HUES6 (cell line): ENCODE measurements at regions not wholly inside any gene's neighbourhood (a gene's known extent, or its start where the extent isn't known, plus 50 kb on each side); places are given as distances from the start of the nearest gene placed in this dataset.

Source experiments
- H3K27ac ChIP-seq: 2 replicates; pipeline ENCODE4 v1.7.0; 2013; ENCODE audit warnings: low read depth, mild to moderate bottlenecking, low read length, inconsistent platforms
- H3K27me3 ChIP-seq: 2 replicates; pipeline ENCODE4 v1.6.1; 2013; ENCODE audit warnings: low read length; ENCODE audit not compliant: control insufficient read depth, insufficient read depth
- H3K36me3 ChIP-seq: 2 replicates; pipeline ENCODE4 v1.6.1; 2013; ENCODE audit warnings: low read length; ENCODE audit not compliant: control insufficient read depth, insufficient read depth
- H3K4me1 ChIP-seq: 2 replicates; pipeline ENCODE4 v1.6.1; 2013; ENCODE audit warnings: low read length; ENCODE audit not compliant: control insufficient read depth, insufficient read depth
- H3K4me3 ChIP-seq: 2 replicates; pipeline ENCODE4 v1.5.1; 2013; ENCODE audit warnings: low read depth, low read length
- H3K9ac ChIP-seq: one replicate; pipeline ENCODE4 v1.6.1; 2013; ENCODE audit warnings: mild to moderate bottlenecking, low read length
- H3K9me3 ChIP-seq: 2 replicates; pipeline ENCODE4 v1.6.1; 2013; ENCODE audit warnings: low read depth, low read length; ENCODE audit not compliant: control insufficient read depth, insufficient read depth

- H3K4me3 ChIP-seq, result no peak overlapping the region
- no peaks in the 10 kb centered on the region for H3K9me3 ChIP-seq
- no peaks in the 10 kb centered on the region for H3K36me3 ChIP-seq
- H3K4me1 ChIP-seq, result no peaks in the 10 kb centered on the region
- H3K9ac ChIP-seq, result no peak overlapping the region
- no peak overlapping the region for H3K27ac ChIP-seq
- no peaks in the 10 kb centered on the region for H3K27me3 ChIP-seq
Measured at GRCh38 chr5:4921929-4922328, 218.2 kb upstream of the ADAMTS16 start.

GRCh38 chr5:4924577-4924976, 215.6 kb upstream of the ADAMTS16 start:
- no peak overlapping the region for H3K9ac ChIP-seq
- H3K27ac ChIP-seq, result no peak overlapping the region
- no peak overlapping the region for H3K4me3 ChIP-seq
- H3K36me3 ChIP-seq, result no peaks in the 10 kb centered on the region
- H3K4me1 ChIP-seq, result no peaks in the 10 kb centered on the region
- no peaks in the 10 kb centered on the region for H3K9me3 ChIP-seq
- no peaks in the 10 kb centered on the region for H3K27me3 ChIP-seq

- Histone ChIP-seq H3K4me3 (no peak overlapping the region), H3K9ac (no peak overlapping the region), H3K9me3 (no peaks in the 10 kb centered on the region), H3K4me1 (no peaks in the 10 kb centered on the region), H3K27ac (no peak overlapping the region), H3K36me3 (no peaks in the 10 kb centered on the region), H3K27me3 (no peaks in the 10 kb centered on the region)
Measured at GRCh38 chr5:4927097-4927496, 213.0 kb upstream of the ADAMTS16 start.

GRCh38 chr5:4928409-4928808, 211.7 kb upstream of the ADAMTS16 start:
- Histone ChIP-seq H3K4me1 (no peaks in the 10 kb centered on the region), H3K36me3 (no peaks in the 10 kb centered on the region), H3K27me3 (no peaks in the 10 kb centered on the region), H3K27ac (no peak overlapping the region), H3K9ac (no peak overlapping the region), H3K9me3 (peaks cover 4% of the 10 kb centered on the region; the same call in 1 of the 2 replicates), H3K4me3 (no peak overlapping the region)

GRCh38 chr5:4929092-4929655, 211.0 kb upstream of the ADAMTS16 start:
- Histone ChIP-seq H3K9me3 (peaks cover 4% of the 10 kb centered on the region; the same call in 1 of the 2 replicates), H3K27me3 (no peaks in the 10 kb centered on the region), H3K27ac (no peak overlapping the region), H3K9ac (no peak overlapping the region), H3K4me3 (no peak overlapping the region), H3K36me3 (no peaks in the 10 kb centered on the region), H3K4me1 (no peaks in the 10 kb centered on the region)

GRCh38 chr5:4939042-4939781, 200.9 kb upstream of the ADAMTS16 start:
- Histone ChIP-seq H3K27me3 (no peaks in the 10 kb centered on the region), H3K9me3 (no peaks in the 10 kb centered on the region), H3K9ac (no peak overlapping the region), H3K4me3 (no peak overlapping the region), H3K4me1 (peaks cover 6% of the 10 kb centered on the region; the same call in 1 of the 2 replicates), H3K27ac (no peak overlapping the region), H3K36me3 (no peaks in the 10 kb centered on the region)

- H3K27me3 ChIP-seq, result no peaks in the 10 kb centered on the region
Measured at GRCh38 chr5:4941161-4941560, 199.0 kb upstream of the ADAMTS16 start.

GRCh38 chr5:4941957-4942830, 197.9 kb upstream of the ADAMTS16 start:
- no peaks in the 10 kb centered on the region for H3K9me3 ChIP-seq

More at GRCh38 chr5:4941161-4941560, 199.0 kb upstream of the ADAMTS16 start:
- no peaks in the 10 kb centered on the region for H3K9me3 ChIP-seq
- H3K27ac ChIP-seq, result no peak overlapping the region
- peaks cover 6% of the 10 kb centered on the region; the same call in 1 of the 2 replicates for H3K4me1 ChIP-seq
- no peak overlapping the region for H3K9ac ChIP-seq
- H3K4me3 ChIP-seq, result no peak overlapping the region
- no peaks in the 10 kb centered on the region for H3K36me3 ChIP-seq

GRCh38 chr5:4942831-4943178, 197.3 kb upstream of the ADAMTS16 start:
- no peak overlapping the region for H3K9ac ChIP-seq
- H3K4me3 ChIP-seq, result no peak overlapping the region
- H3K4me1 ChIP-seq, result peaks cover 6% of the 10 kb centered on the region; the same call in 1 of the 2 replicates
- H3K36me3 ChIP-seq, result no peaks in the 10 kb centered on the region
- H3K9me3 ChIP-seq, result no peaks in the 10 kb centered on the region
- no peaks in the 10 kb centered on the region for H3K27me3 ChIP-seq
- H3K27ac ChIP-seq, result no peak overlapping the region

More at GRCh38 chr5:4941957-4942830, 197.9 kb upstream of the ADAMTS16 start:
- no peak overlapping the region for H3K27ac ChIP-seq
- H3K4me1 ChIP-seq, result peaks cover 6% of the 10 kb centered on the region; the same call in 1 of the 2 replicates
- H3K9ac ChIP-seq, result no peak overlapping the region
- no peak overlapping the region for H3K4me3 ChIP-seq
- no peaks in the 10 kb centered on the region for H3K27me3 ChIP-seq
- no peaks in the 10 kb centered on the region for H3K36me3 ChIP-seq

GRCh38 chr5:4945296-4945695, 194.8 kb upstream of the ADAMTS16 start:
- H3K4me1 ChIP-seq, result peaks cover 6% of the 10 kb centered on the region; the same call in 1 of the 2 replicates
- H3K9me3 ChIP-seq, result no peaks in the 10 kb centered on the region
- no peaks in the 10 kb centered on the region for H3K27me3 ChIP-seq
- no peak overlapping the region for H3K9ac ChIP-seq
- H3K4me3 ChIP-seq, result no peak overlapping the region
- H3K27ac ChIP-seq, result no peak overlapping the region
- no peaks in the 10 kb centered on the region for H3K36me3 ChIP-seq

GRCh38 chr5:4947106-4947505, 193.0 kb upstream of the ADAMTS16 start:
- Histone ChIP-seq H3K4me3 (no peak overlapping the region), H3K27me3 (no peaks in the 10 kb centered on the region), H3K9me3 (no peaks in the 10 kb centered on the region), H3K27ac (no peak overlapping the region), H3K4me1 (peaks cover 6% of the 10 kb centered on the region; the same call in 1 of the 2 replicates), H3K36me3 (no peaks in the 10 kb centered on the region), H3K9ac (no peak overlapping the region)
